ENCODE measurements at regions not wholly inside any gene's neighbourhood (a gene's known extent, or its start where the extent isn't known, plus 50 kb on each side); places are given as distances from the start of the nearest gene placed in this dataset.

DNA sequence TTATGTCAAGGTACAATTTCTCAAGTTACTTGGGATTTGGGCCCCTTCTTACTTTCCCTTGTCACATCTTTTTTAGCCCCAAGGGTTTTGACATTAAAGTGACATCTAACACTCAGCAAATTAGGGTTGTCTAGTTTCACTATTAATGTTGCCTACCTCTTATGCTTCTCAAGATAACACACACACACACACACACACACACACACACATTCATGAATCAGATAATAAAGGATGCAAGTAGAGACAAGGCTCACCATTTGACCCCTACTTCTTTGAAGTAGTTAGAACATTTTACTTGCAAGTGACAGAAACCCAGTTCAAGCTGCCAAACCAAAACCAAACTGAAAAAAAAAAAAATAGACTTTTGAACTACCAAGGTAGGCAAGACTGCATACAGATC is 138.8 kb downstream of the TRIB2 start (continued):
- TF ChIP-seq, protein P1, sequence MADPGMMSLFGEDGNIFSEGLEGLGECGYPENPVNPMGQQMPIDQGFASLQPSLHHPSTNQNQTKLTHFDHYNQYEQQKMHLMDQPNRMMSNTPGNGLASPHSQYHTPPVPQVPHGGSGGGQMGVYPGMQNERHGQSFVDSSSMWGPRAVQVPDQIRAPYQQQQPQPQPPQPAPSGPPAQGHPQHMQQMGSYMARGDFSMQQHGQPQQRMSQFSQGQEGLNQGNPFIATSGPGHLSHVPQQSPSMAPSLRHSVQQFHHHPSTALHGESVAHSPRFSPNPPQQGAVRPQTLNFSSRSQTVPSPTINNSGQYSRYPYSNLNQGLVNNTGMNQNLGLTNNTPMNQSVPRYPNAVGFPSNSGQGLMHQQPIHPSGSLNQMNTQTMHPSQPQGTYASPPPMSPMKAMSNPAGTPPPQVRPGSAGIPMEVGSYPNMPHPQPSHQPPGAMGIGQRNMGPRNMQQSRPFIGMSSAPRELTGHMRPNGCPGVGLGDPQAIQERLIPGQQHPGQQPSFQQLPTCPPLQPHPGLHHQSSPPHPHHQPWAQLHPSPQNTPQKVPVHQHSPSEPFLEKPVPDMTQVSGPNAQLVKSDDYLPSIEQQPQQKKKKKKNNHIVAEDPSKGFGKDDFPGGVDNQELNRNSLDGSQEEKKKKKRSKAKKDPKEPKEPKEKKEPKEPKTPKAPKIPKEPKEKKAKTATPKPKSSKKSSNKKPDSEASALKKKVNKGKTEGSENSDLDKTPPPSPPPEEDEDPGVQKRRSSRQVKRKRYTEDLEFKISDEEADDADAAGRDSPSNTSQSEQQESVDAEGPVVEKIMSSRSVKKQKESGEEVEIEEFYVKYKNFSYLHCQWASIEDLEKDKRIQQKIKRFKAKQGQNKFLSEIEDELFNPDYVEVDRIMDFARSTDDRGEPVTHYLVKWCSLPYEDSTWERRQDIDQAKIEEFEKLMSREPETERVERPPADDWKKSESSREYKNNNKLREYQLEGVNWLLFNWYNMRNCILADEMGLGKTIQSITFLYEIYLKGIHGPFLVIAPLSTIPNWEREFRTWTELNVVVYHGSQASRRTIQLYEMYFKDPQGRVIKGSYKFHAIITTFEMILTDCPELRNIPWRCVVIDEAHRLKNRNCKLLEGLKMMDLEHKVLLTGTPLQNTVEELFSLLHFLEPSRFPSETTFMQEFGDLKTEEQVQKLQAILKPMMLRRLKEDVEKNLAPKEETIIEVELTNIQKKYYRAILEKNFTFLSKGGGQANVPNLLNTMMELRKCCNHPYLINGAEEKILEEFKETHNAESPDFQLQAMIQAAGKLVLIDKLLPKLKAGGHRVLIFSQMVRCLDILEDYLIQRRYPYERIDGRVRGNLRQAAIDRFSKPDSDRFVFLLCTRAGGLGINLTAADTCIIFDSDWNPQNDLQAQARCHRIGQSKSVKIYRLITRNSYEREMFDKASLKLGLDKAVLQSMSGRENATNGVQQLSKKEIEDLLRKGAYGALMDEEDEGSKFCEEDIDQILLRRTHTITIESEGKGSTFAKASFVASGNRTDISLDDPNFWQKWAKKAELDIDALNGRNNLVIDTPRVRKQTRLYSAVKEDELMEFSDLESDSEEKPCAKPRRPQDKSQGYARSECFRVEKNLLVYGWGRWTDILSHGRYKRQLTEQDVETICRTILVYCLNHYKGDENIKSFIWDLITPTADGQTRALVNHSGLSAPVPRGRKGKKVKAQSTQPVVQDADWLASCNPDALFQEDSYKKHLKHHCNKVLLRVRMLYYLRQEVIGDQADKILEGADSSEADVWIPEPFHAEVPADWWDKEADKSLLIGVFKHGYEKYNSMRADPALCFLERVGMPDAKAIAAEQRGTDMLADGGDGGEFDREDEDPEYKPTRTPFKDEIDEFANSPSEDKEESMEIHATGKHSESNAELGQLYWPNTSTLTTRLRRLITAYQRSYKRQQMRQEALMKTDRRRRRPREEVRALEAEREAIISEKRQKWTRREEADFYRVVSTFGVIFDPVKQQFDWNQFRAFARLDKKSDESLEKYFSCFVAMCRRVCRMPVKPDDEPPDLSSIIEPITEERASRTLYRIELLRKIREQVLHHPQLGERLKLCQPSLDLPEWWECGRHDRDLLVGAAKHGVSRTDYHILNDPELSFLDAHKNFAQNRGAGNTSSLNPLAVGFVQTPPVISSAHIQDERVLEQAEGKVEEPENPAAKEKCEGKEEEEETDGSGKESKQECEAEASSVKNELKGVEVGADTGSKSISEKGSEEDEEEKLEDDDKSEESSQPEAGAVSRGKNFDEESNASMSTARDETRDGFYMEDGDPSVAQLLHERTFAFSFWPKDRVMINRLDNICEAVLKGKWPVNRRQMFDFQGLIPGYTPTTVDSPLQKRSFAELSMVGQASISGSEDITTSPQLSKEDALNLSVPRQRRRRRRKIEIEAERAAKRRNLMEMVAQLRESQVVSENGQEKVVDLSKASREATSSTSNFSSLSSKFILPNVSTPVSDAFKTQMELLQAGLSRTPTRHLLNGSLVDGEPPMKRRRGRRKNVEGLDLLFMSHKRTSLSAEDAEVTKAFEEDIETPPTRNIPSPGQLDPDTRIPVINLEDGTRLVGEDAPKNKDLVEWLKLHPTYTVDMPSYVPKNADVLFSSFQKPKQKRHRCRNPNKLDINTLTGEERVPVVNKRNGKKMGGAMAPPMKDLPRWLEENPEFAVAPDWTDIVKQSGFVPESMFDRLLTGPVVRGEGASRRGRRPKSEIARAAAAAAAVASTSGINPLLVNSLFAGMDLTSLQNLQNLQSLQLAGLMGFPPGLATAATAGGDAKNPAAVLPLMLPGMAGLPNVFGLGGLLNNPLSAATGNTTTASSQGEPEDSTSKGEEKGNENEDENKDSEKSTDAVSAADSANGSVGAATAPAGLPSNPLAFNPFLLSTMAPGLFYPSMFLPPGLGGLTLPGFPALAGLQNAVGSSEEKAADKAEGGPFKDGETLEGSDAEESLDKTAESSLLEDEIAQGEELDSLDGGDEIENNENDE (IDR thresholded peaks at IDR 0.05; ENCODE audit: insufficient replicate concordance, low read length), result no peak
- TF ChIP-seq FOSL1 (IDR thresholded peaks at IDR 0.05; ENCODE audit: insufficient read depth, low read depth, low read length) (no peak), POLR2A (IDR thresholded peaks at IDR 0.05; ENCODE audit: control extremely low read depth in 1 of 2, low read depth in 2 of 2, low read length in 2 of 2) (no peak), TBP (IDR thresholded peaks at IDR 0.05; ENCODE audit: low read depth, low read length) (no peak), EP300 (IDR thresholded peaks at IDR 0.05; ENCODE audit: borderline replicate concordance in 1 of 2, low read depth in 2 of 2, low read length in 2 of 2) (no peak)
- TF ChIP-seq, protein P2, sequence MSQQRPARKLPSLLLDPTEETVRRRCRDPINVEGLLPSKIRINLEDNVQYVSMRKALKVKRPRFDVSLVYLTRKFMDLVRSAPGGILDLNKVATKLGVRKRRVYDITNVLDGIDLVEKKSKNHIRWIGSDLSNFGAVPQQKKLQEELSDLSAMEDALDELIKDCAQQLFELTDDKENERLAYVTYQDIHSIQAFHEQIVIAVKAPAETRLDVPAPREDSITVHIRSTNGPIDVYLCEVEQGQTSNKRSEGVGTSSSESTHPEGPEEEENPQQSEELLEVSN (IDR thresholded peaks at IDR 0.05), result no peak

Measured in H1 (cell line).